Heart left ventricle (tissue), 16 donors: ENCODE measurements at regions not wholly inside any gene's neighbourhood (a gene's known extent, or its start where the extent isn't known, plus 50 kb on each side); places are given as distances from the start of the nearest gene placed in this dataset.
A peak's percentile ranks its signal among the peaks of the same experiment; 100 is the strongest.

ENCODE experiments used
- ATAC-seq, 4 donors: fragments of 200-7000 bp; cut with Tn5 transposase; one replicate each; pipeline ENCODE4 v1.9.1; 2020 to 2022; ENCODE audit warnings: moderate library complexity in 4 of 4, mild to moderate bottlenecking in 3 of 4, moderate number of reproducible peaks in 1 of 4
- DNase-seq, 5 donors: peaks; one replicate each; pipeline ENCODE4 v3.0.0-alpha.2; 2020
- H3K27ac ChIP-seq, 12 donors: fragments of 200-600 bp; sonication (generic) in 4 of 12; one replicate each; pipeline versions ENCODE4 v1.5.0 to v1.8.0; 2016 to 2022; ENCODE audit warnings: mild to moderate bottlenecking in 2 of 12
- H3K27me3 ChIP-seq, 9 donors: fragments of 200-600 bp; sonication (generic) in 2 of 9; one replicate each; pipeline versions ENCODE4 v1.5.1 to v1.8.0; 2016 to 2022; ENCODE audit warnings: mild to moderate bottlenecking in 3 of 9
- H3K36me3 ChIP-seq, 9 donors: fragments of 200-600 bp; sonication (generic) in 2 of 9; one replicate each; pipeline versions ENCODE4 v1.5.0 to v1.8.0; 2018 to 2022; ENCODE audit warnings: mild to moderate bottlenecking in 2 of 9
- H3K4me1 ChIP-seq, 12 donors: fragments of 200-600 bp; sonication (generic) in 4 of 12; one replicate each; pipeline versions ENCODE4 v1.5.0 to v1.8.0; 2016 to 2022; ENCODE audit warnings: mild to moderate bottlenecking in 3 of 12
- H3K4me3 ChIP-seq, 12 donors: fragments of 200-600 bp; sonication (generic) in 4 of 12; one replicate each; pipeline versions ENCODE4 v1.5.0 to v1.8.0; 2017 to 2022; ENCODE audit warnings: mild to moderate bottlenecking in 9 of 12, moderate library complexity in 4 of 12
- H3K9me3 ChIP-seq, 12 donors: fragments of 200-600 bp; sonication (generic) in 4 of 12; one replicate each; pipeline versions ENCODE4 v1.5.0 to v1.8.0; 2016 to 2022; ENCODE audit warnings: mild to moderate bottlenecking in 1 of 12
- CTCF ChIP-seq, 12 donors: fragments of 200-600 bp; sonication (generic) in 4 of 12; IDR thresholded peaks; one replicate each; pipeline versions ENCODE4 v1.5.0 to v1.8.0; 2018 to 2022; ENCODE audit warnings: antibody characterized with exemption in 12 of 12, mild to moderate bottlenecking in 5 of 12
- POLR2A ChIP-seq, 2 donors: fragments of 450-650 bp; IDR thresholded peaks; one replicate each; pipeline ENCODE4 v1.6.1; 2017; ENCODE audit warnings: antibody characterized with exemption in 2 of 2, mild to moderate bottlenecking in 2 of 2, moderate library complexity in 2 of 2
- WGBS, 4 donors: extraction: QIAGEN DNeasy Blood & Tissue Kit in 2 of 4; methylation state at CpG; one replicate each; pipeline versions ENCODE4 v1.1.5 to v1.1.7; 2013 to 2018; 5-methylcytosine and 5-hydroxymethylcytosine counted together
- intact Hi-C, 10 donors: fragments of 100-400 bp; cut with DNase I; formaldehyde crosslinking; loops; one replicate each; pipeline versions ENCODE4 v1.11.1 to v1.14.2; 2022
- donor health status: ischemic (EF 13 %, LVEDD 7.1; RV severe dilation, severe dysfunction).
- donor health status: healthy with polysubstance abuse.
- donor health status: DM: no; HTN: yes; CAD: no.
- donor health status: DM: no; HTN: no; CAD: no.
- donor health status: ischemic (EF 25% LVEDD 6.9; RV normal size, moderate dysfunction).
- donor health status: ischemic (EF 25% LVEDD 5.7; RV mildly dilated, moderate dysfunction).
- donor health status: healthy.
- donor health status: DM: yes; HTN: yes; CAD: no.
- donor health status: ischemic (EF 35%, LVEDD 5.7; RV mildly dilated, moderate dysfunction).
- donor health status: nonischemic (EF 11% LVEDD 7.7; RV severe dilation, severe dysfunction).
- donor health status: DM: yes; HTN: yes; CAD: no.
- donor health status: PGD.
- donor health status: ischemic (EF 29% LVEDD 5.4; RV normal size, mild dysfunction).
- donor health status: nonischemic (EF 23%, LVEDD 6.1; RV moderate dilation, normal function).

- Histone ChIP-seq H3K4me3 (peak overlapping the region in 1 of 12 donors; percentile 23), H3K4me1 (peaks cover 0 to 15% (median 1%) of the 10 kb centered on the region in 12 donors), H3K36me3 (no peaks in the 10 kb centered on the region), H3K27me3 (peaks cover 0 to 9% (median 0%) of the 10 kb centered on the region in 9 donors), H3K27ac (no peak overlapping the region), H3K9me3 (no peaks in the 10 kb centered on the region)
- ATAC-seq (no peak), DNase-seq (no peak)
- 86 to 93% (median 91%) methylated on average over 17 of the region's 17 CpGs for WGBS, 4 donors
- intact Hi-C loops: loop anchor here in 1 of 10 donors (10.0 kb wide), 1 partner anchor 146 kb away; no protein-coding TSS in a partner anchor
- TF ChIP-seq POLR2A (IDR thresholded peaks at IDR 0.05) (no peak), CTCF (IDR thresholded peaks at IDR 0.05) (no peak)
These were observed 261.5 kb downstream of the PCNX1 start for GRCh38 chr14:71168564-71169427.

- Histone ChIP-seq H3K36me3 (no peaks in the 10 kb centered on the region), H3K27me3 (peaks cover 0 to 9% (median 0%) of the 10 kb centered on the region in 9 donors), H3K4me3 (no peak overlapping the region), H3K9me3 (no peaks in the 10 kb centered on the region), H3K27ac (no peak overlapping the region), H3K4me1 (peaks cover 0 to 14% (median 1%) of the 10 kb centered on the region in 12 donors)
- DNase-seq (no peak), ATAC-seq (no peak)
- WGBS, 4 donors: 84 to 95% (median 89%) methylated on average over 5 of the region's 5 CpGs
- intact Hi-C loops: loop anchor here in 1 of 10 donors (10.0 kb wide), 1 partner anchor 145 kb away; no protein-coding TSS in a partner anchor
- TF ChIP-seq POLR2A (IDR thresholded peaks at IDR 0.05) (no peak), CTCF (IDR thresholded peaks at IDR 0.05) (no peak)
These were observed 262.6 kb downstream of the PCNX1 start for GRCh38 chr14:71169861-71170260.

GRCh38 chr14:71175491-71175890, 268.2 kb downstream of the PCNX1 start:
- no peaks in the 10 kb centered on the region for H3K4me1 ChIP-seq
- no peak for ATAC-seq
- TF ChIP-seq CTCF (IDR thresholded peaks at IDR 0.05) (no peak), POLR2A (IDR thresholded peaks at IDR 0.05) (no peak)
- H3K36me3 ChIP-seq: no peaks in the 10 kb centered on the region
- no peaks in the 10 kb centered on the region for H3K9me3 ChIP-seq
- no peak overlapping the region for H3K4me3 ChIP-seq
- H3K27ac ChIP-seq: no peak overlapping the region
- intact Hi-C loops: no loop called here
- peaks cover 0 to 8% (median 0%) of the 10 kb centered on the region in 9 donors for H3K27me3 ChIP-seq
- 94 to 96% (median 95%) methylated on average over 3 of the region's 3 CpGs for whole genome bisulfite sequencing, 4 donors
- no peak for DNase-seq

GRCh38 chr14:71179066-71179465, 271.8 kb downstream of the PCNX1 start:
- peaks cover 0 to 4% (median 0%) of the 10 kb centered on the region in 12 donors for H3K4me1 ChIP-seq

More at GRCh38 chr14:71179066-71179465, 271.8 kb downstream of the PCNX1 start:
- ATAC-seq (no peak), DNase-seq (no peak)
- H3K27ac ChIP-seq: no peak overlapping the region
- H3K4me3 ChIP-seq: no peak overlapping the region
- H3K27me3 ChIP-seq: no peaks in the 10 kb centered on the region
- H3K36me3 ChIP-seq: no peaks in the 10 kb centered on the region
- 85 to 94% (median 93%) methylated on average over 5 of the region's 5 CpGs for WGBS, 4 donors
- intact Hi-C loops: no loop called here
- no peak for TF ChIP-seq POLR2A (IDR thresholded peaks at IDR 0.05)
- TF ChIP-seq CTCF (IDR thresholded peaks at IDR 0.05): no peak
- H3K9me3 ChIP-seq: no peaks in the 10 kb centered on the region
